CD4-positive, CD25-positive, alpha-beta regulatory T cell (primary cell): ENCODE measurements at regions not wholly inside any gene's neighbourhood (a gene's known extent, or its start where the extent isn't known, plus 50 kb on each side); places are given as distances from the start of the nearest gene placed in this dataset.
"Not testable (repeated sequence)": the region's sequence is repeated elsewhere in the genome, so short reads cannot be mapped to it uniquely, and the experiment has no call there.

Experiments
- ATAC-seq, 2 donors: fragments of 150-1000 bp; cut with Tn5 transposase; one replicate each; pipeline ENCODE4 v1.10.0; 2021; ENCODE audit warnings: low read depth in 2 of 2, moderate number of reproducible peaks in 2 of 2, moderate library complexity in 1 of 2
- DNase-seq, 3 donors: peaks; one replicate each; pipeline versions ENCODE4 v3.0.0 to v3.0.0-alpha.2; 2012 to 2022; ENCODE audit warnings: mixed read lengths in 1 of 3
- H3K27ac ChIP-seq: one replicate; pipeline ENCODE4 v1.7.0; 2013; ENCODE audit warnings: mild to moderate bottlenecking, low read length; ENCODE audit not compliant: insufficient read depth, poor library complexity, severe bottlenecking
- H3K27me3 ChIP-seq: one replicate; pipeline ENCODE4 v1.7.0; 2013; ENCODE audit warnings: low read length; ENCODE audit not compliant: control insufficient read depth, insufficient read depth
- H3K36me3 ChIP-seq: one replicate; pipeline ENCODE4 v1.7.0; 2013; ENCODE audit warnings: mild to moderate bottlenecking, low read length, moderate library complexity; ENCODE audit not compliant: control insufficient read depth, insufficient read depth
- H3K4me1 ChIP-seq: 2 replicates; pipeline ENCODE4 v1.7.0; 2013; ENCODE audit warnings: mild to moderate bottlenecking, low read length; ENCODE audit not compliant: insufficient read depth, control insufficient read depth, poor library complexity, severe bottlenecking
- H3K4me3 ChIP-seq: one replicate; pipeline ENCODE4 v1.7.0; 2013; ENCODE audit warnings: low read depth, mild to moderate bottlenecking, low read length, moderate library complexity
- H3K9me3 ChIP-seq, 2 experiments: 1 replicate in 1 of 2; 2 replicates in 1 of 2; pipeline ENCODE4 v1.7.0; 2013; ENCODE audit warnings: low read length in 2 of 2, mild to moderate bottlenecking in 1 of 2, moderate library complexity in 1 of 2; ENCODE audit not compliant: control insufficient read depth in 2 of 2
- H3K27ac Mint-ChIP-seq, 3 donors: one replicate each; pipeline ENCODE4 v1.8.0; 2020 to 2022; ENCODE audit warnings: mild to moderate bottlenecking in 3 of 3, mixed read lengths in 3 of 3, moderate library complexity in 2 of 3
- H3K27me3 Mint-ChIP-seq: one replicate; pipeline ENCODE4 v1.8.0; 2022; ENCODE audit warnings: mild to moderate bottlenecking, mixed read lengths
- H3K36me3 Mint-ChIP-seq: one replicate; pipeline ENCODE4 v1.8.0; 2020; ENCODE audit warnings: mixed read lengths
- H3K4me1 Mint-ChIP-seq, 4 donors: one replicate each; pipeline ENCODE4 v1.8.0; 2020 to 2022; ENCODE audit warnings: mixed read lengths in 4 of 4, mild to moderate bottlenecking in 1 of 4
- H3K4me3 Mint-ChIP-seq, 4 donors: one replicate each; pipeline ENCODE4 v1.8.0; 2020 to 2022; ENCODE audit warnings: mild to moderate bottlenecking in 4 of 4, mixed read lengths in 4 of 4, moderate library complexity in 3 of 4
- H3K9me3 Mint-ChIP-seq, 7 donors: one replicate each; pipeline ENCODE4 v1.8.0; 2020 to 2022; ENCODE audit warnings: mixed read lengths in 7 of 7, mild to moderate bottlenecking in 3 of 7, moderate library complexity in 2 of 7

DNA sequence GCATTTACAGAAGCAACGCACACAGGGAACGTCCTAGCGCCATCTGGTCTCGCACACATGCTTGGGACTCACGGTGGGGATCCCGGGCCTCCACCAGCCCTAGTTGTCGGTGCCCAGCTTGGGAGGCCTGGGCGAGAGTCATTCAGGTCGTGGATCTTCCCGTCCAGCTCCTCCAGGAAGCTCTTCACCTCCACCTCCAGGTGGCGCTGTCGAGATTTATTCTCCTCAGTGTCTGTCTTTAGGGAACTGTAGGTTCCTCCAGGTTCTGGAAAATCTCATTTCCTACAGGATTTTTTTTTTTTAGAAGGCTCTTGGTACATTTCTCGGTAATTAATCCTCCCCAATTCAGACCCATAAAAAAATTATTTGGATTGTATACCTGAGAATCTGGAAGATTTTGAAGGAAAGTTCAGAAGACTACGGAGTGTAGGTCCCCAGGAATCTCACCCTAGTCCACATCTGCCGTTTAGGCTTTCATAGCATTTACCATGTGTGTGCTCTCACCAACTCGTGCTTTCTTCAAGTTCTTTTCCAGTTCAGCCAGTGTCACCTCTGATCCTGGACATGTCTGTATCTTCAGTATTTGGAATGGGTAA is 910.0 kb downstream of the TMEM121 start:
- H3K4me3 Mint-ChIP-seq: no peak overlapping the region
- Histone ChIP-seq H3K9me3 (no peaks in the 10 kb centered on the region), H3K27ac (no peak overlapping the region), H3K36me3 (no peaks in the 10 kb centered on the region), H3K4me1 (no peaks in the 10 kb centered on the region), H3K4me3 (no peak overlapping the region), H3K27me3 (peaks cover 13% of the 10 kb centered on the region)
- no peak for ATAC-seq
- H3K27me3 Mint-ChIP-seq: peaks cover 25% of the 10 kb centered on the region
- no peak overlapping the region for H3K27ac Mint-ChIP-seq
- H3K36me3 Mint-ChIP-seq: no peaks in the 10 kb centered on the region
- DNase-seq: peak; percentile 40 to 60 (median 50)
- no peaks in the 10 kb centered on the region for H3K9me3 Mint-ChIP-seq
- no peaks in the 10 kb centered on the region for H3K4me1 Mint-ChIP-seq

DNA sequence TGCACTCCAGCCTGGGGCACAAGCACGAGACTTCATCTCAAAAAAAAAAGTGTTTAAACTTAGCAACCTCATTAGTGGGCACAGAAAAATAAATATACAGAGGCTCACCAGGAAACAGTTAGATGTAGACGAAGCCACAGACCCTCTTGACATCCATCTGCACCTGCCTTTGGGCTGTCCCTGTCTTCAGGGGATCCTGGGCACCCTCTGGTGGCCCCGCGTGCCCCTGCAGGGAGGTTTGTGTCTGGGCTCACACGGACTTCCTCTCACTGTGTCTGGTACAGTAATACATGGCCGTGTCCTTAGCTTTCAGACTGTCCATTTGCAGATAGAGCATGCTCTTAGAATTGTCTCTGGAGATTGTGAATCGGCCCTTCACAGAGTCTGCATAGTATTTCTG is 916.5 kb downstream of the TMEM121 start:
- H3K27ac Mint-ChIP-seq: peak overlapping the region in 1 of 3 donors; percentile 20
- H3K4me3 ChIP-seq: no peak overlapping the region
- DNase-seq: peak in 2 of 3 donors; percentile 24 to 27
- no peak overlapping the region for H3K4me3 Mint-ChIP-seq
- H3K27ac ChIP-seq: no peak overlapping the region
- no peaks in the 10 kb centered on the region for H3K36me3 Mint-ChIP-seq
- peaks cover 15% of the 10 kb centered on the region for H3K27me3 ChIP-seq
- H3K9me3 Mint-ChIP-seq: no peaks in the 10 kb centered on the region
- peak; percentile 73 to 79 for ATAC-seq
- peaks cover 0 to 2% (median 0%) of the 10 kb centered on the region in 4 donors for H3K4me1 Mint-ChIP-seq
- H3K4me1 ChIP-seq: no peaks in the 10 kb centered on the region
- H3K27me3 Mint-ChIP-seq: peaks cover 26% of the 10 kb centered on the region
- H3K36me3 ChIP-seq: no peaks in the 10 kb centered on the region
- H3K9me3 ChIP-seq: no peaks in the 10 kb centered on the region

DNA sequence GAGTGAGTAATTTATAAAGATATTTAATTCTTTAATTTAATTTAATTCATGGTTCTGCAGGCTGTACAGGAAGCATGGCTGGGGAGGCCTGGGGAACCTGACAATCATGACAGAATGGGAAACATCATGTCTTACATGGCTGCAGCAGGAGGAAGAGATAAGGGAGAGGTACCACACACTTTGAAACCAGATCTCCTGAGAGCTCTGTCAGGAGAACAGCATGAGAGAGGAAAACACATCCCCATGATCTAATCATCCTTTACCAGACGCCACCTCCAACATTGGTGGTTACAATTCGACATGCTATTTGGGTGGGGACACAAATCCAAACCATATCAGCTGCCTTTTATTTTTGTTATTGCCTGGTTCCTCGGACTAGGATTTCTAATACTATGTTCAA is 928.6 kb downstream of the TMEM121 start:
- DNase-seq: no peak
- H3K4me3 ChIP-seq: no peak overlapping the region
- no peaks in the 10 kb centered on the region for H3K4me1 ChIP-seq
- H3K27ac ChIP-seq: no peak overlapping the region
- peaks cover 4% of the 10 kb centered on the region for H3K27me3 ChIP-seq
- Mint-ChIP-seq H3K36me3 (no peaks in the 10 kb centered on the region), H3K4me1 (peaks cover 0 to 3% (median 0%) of the 10 kb centered on the region in 4 donors), H3K4me3 (no peak overlapping the region), H3K27me3 (peaks cover 12% of the 10 kb centered on the region), H3K27ac (no peak overlapping the region), H3K9me3 (peaks cover 0 to 2% (median 0%) of the 10 kb centered on the region in 7 donors)
- ATAC-seq: no peak
- H3K36me3 ChIP-seq: no peaks in the 10 kb centered on the region
- no peaks in the 10 kb centered on the region for H3K9me3 ChIP-seq

DNA sequence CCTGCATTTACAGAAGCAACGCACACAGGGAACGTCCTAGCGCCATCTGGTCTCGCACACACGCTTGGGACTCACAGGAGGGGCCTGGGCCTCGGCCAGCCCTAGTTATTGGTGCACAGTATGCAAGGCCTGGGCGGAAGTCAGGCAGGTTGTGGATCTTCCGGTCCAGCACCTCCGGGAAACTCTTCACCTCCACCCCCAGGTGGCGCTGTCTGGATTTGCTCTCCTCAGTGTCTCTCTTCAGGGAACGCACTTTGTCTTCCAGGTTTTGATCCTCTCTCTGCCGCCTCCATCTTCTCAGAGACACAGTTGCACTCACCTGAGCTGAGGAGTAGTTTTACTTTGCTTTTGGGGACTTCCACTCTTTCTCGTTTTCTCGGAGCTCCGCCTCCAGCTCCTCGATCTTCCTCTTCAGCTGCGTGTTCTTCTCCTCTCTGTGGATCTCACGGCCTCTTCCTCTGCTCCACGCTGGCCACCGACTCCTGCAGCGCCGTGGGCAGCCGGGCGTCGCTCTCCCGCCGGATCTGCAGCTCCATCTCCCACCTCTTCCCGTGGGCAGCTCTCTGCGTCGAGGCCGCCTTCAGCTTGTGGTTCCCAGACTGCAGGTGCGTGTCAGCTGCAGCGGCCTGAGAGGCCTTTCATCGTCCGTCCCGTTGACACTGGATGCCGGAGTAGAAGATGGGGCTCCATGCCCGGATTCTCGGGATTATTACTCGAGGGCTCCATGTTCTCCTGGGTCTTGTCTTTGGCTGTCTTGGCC is 933.8 kb downstream of the TMEM121 start:
- H3K27me3 Mint-ChIP-seq: peaks cover 12% of the 10 kb centered on the region
- ATAC-seq: peak; percentile 39 to 53
- peak overlapping the region in 1 of 4 donors; percentile 64 for H3K4me3 Mint-ChIP-seq

DNA sequence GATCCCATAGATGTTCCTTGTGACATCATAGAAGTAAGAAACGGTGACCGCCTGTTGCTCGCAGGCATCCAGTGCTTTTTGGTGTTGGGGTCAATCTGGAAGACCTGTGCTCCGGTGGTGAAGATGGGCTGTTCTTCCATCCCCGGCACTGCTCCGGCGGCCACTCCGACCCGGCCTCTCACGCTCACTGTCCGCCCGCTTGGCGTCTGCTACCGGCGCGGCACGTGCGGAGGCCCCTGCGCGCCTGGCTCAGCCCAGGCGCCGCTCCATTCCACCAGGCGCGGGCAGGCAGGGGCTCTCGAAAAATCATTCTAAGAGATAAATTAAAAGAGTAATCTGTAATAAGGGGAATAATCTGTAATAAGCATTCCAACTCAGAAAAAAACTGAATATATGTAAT is 934.5 kb downstream of the TMEM121 start:
- no peak overlapping the region for H3K27ac ChIP-seq
- Mint-ChIP-seq H3K36me3 (no peaks in the 10 kb centered on the region), H3K27me3 (peaks cover 5% of the 10 kb centered on the region), H3K4me1 (peaks cover 0 to 4% (median 0%) of the 10 kb centered on the region in 4 donors), H3K27ac (no peak overlapping the region), H3K9me3 (peaks cover 0 to 2% (median 0%) of the 10 kb centered on the region in 7 donors), H3K4me3 (no peak overlapping the region)
- ATAC-seq: no peak
- no peak overlapping the region for H3K4me3 ChIP-seq
- H3K27me3 ChIP-seq: no peaks in the 10 kb centered on the region
- H3K36me3 ChIP-seq: no peaks in the 10 kb centered on the region
- H3K9me3 ChIP-seq: no peaks in the 10 kb centered on the region
- no peaks in the 10 kb centered on the region for H3K4me1 ChIP-seq
- DNase-seq: no peak

More for the DNA sequence above, 933.8 kb downstream of the TMEM121 start:
- H3K9me3 ChIP-seq: no peaks in the 10 kb centered on the region
- no peaks in the 10 kb centered on the region for H3K36me3 ChIP-seq
- Mint-ChIP-seq H3K27ac (no peak overlapping the region), H3K9me3 (peaks cover 0 to 2% (median 0%) of the 10 kb centered on the region in 7 donors), H3K4me1 (peaks cover 0 to 4% (median 0%) of the 10 kb centered on the region in 4 donors), H3K36me3 (no peaks in the 10 kb centered on the region)
- H3K4me3 ChIP-seq: no peak overlapping the region
- no peaks in the 10 kb centered on the region for H3K4me1 ChIP-seq
- peak; percentile 24 to 54 (median 36) for DNase-seq
- H3K27me3 ChIP-seq: no peaks in the 10 kb centered on the region
- H3K27ac ChIP-seq: no peak overlapping the region

DNA sequence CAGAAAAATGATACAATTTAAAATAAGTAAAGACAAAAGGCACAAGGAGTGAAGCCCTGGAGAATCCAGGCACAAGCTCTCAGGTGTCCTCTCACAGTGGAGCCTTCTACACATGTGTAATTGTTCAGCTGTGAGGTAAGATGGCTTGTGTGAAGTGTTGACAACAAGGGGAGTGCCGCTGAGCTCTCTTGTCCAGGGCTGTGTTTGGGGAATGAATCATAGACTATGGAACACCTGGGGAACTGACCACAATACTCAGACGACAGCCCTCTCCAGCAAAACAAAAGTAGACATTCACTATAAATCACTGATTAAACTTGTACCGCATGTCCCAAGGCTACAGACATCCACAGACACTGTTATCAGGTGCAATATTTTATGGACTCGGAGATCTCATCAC is 940.1 kb downstream of the TMEM121 start:
- H3K36me3 Mint-ChIP-seq, H3K4me3 ChIP-seq, H3K4me3 Mint-ChIP-seq, H3K36me3 ChIP-seq, H3K9me3 Mint-ChIP-seq, H3K9me3 ChIP-seq, H3K27ac ChIP-seq, H3K4me1 ChIP-seq, H3K27me3 Mint-ChIP-seq, ATAC-seq, H3K27me3 ChIP-seq, H3K27ac Mint-ChIP-seq, DNase-seq: not testable (repeated sequence)
- peaks cover 0 to 10% (median 0%) of the 10 kb centered on the region in 4 donors for H3K4me1 Mint-ChIP-seq

DNA sequence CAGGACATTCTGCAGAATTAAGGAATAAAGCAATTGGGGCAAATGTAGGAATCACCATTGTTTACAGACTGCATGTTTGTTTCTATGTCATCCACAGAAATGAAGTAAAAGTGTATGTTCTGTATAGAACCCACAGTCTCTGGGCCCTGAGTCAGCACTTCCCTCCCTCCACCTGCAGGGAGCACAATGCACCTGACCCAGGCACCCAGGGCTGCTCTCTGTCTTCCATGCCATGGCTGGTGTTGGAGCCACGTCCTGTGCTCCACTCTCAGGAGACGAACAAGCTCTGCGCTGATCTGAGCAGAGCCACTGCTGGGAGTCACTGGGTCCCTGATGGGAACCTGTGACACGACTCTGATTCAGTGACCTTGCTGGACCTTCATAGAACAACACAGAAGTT is 942.5 kb downstream of the TMEM121 start:
- H3K27me3 Mint-ChIP-seq, H3K27ac ChIP-seq, H3K36me3 Mint-ChIP-seq, H3K4me3 ChIP-seq, H3K36me3 ChIP-seq, H3K4me3 Mint-ChIP-seq, H3K4me1 ChIP-seq, H3K9me3 Mint-ChIP-seq, H3K27me3 ChIP-seq, H3K9me3 ChIP-seq: not testable (repeated sequence)
- Mint-ChIP-seq H3K4me1 (peaks cover 0 to 10% (median 0%) of the 10 kb centered on the region in 4 donors), H3K27ac (peak overlapping the region in 1 of 3 donors; percentile 51)
- DNase-seq (peak in 1 of 3 donors; percentile 10), ATAC-seq (peak; percentile 53 to 64)

DNA sequence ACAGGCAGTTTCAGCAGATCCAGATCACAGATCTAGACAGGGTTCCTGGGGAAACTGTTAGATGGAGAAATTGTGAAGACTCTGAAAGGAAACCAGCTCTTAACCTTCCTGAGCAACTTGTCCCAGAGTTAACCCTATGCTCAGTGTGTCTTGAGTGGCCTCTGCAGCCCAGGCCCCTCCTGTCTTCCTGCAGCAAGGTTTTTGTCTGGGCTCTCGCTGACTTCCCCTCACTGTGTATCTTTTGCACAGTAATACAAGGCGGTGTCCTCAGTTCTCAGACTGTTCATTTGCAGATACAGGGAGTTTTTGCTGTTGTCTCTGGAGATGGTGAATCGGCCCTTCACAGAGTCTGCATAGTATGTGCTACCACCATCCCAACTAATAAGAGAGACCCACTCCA is 943.6 kb downstream of the TMEM121 start:
- not testable (repeated sequence) for H3K4me3 ChIP-seq, H3K4me1 ChIP-seq, H3K36me3 Mint-ChIP-seq, DNase-seq, H3K27me3 ChIP-seq, H3K9me3 Mint-ChIP-seq, H3K36me3 ChIP-seq, H3K9me3 ChIP-seq, H3K27me3 Mint-ChIP-seq, H3K27ac ChIP-seq
- peaks cover 0 to 17% (median 0%) of the 10 kb centered on the region in 4 donors for H3K4me1 Mint-ChIP-seq
- peak overlapping the region in 2 of 4 donors; percentile 8 to 47 for H3K4me3 Mint-ChIP-seq
- H3K27ac Mint-ChIP-seq: peak overlapping the region in 2 of 3 donors; percentile 51 to 60
- ATAC-seq: peak in 1 of 2 donors; percentile 59
